HepG2 (cell line): ENCODE measurements at regions not wholly inside any gene's neighbourhood (a gene's known extent, or its start where the extent isn't known, plus 50 kb on each side); places are given as distances from the start of the nearest gene placed in this dataset.

Source experiments
- ATAC-seq: fragments of 200-7000 bp; cut with Tn5 transposase; 3 replicates; pipeline ENCODE4 v1.9.1; 2020; ENCODE audit warnings: mild to moderate bottlenecking, moderate library complexity
- BruUV-seq: library from RNA; stranded (reverse); fragments of 400-500 nt; replicated peaks from 2 replicates; lab custom pipeline; 2021; lab: Mats Ljungman, UMichigan
- CTCF ChIA-PET: fragments of 300-600 bp; formaldehyde crosslinking; extraction: SDS; loops from one replicate; lab custom pipeline; 2021; ENCODE audit warnings: low total read pairs, inconsistent platforms, low intra/inter-chr PET ratio; lab: Yijun Ruan, JAX
- POLR2A ChIA-PET: fragments of 350-600 bp; sonication (Branson Sonifier 250); formaldehyde crosslinking; loops from one replicate; lab custom pipeline; 2020; ENCODE audit warnings: antibody characterized with exemption, inconsistent platforms; lab: Yijun Ruan, JAX
- DNase-seq: peaks from one replicate; pipeline ENCODE4 v3.0.0-alpha.2; 2015; ENCODE audit warnings: low spot score
- FAIRE-seq: peaks from 3 replicates; lab custom pipeline; 2011; peaks lifted over from hg19 to GRCh38; lab: Jason Lieb, UNC
- H2AFZ ChIP-seq: one replicate; pipeline ENCODE4 v1.6.1; 2011; ENCODE audit warnings: low read length, inconsistent platforms
- H3K27ac ChIP-seq: fragments of 300-600 bp; 3 replicates; pipeline ENCODE4 v1.8.0; 2011; ENCODE audit warnings: mixed run types, mild to moderate bottlenecking, mixed read lengths, low read length, inconsistent platforms; ENCODE audit not compliant: insufficient read depth; ENCODE audit errors: extremely low read length
- H3K27me3 ChIP-seq, 2 experiments: fragments of 200-600 bp in 1 of 2; 2 replicates in 1 of 2; 3 replicates in 1 of 2; pipeline versions ENCODE4 v1.6.0 to v1.8.0; 2011; ENCODE audit warnings: low read length in 2 of 2, mild to moderate bottlenecking in 2 of 2, moderate library complexity in 2 of 2, inconsistent platforms in 1 of 2; ENCODE audit not compliant: insufficient read depth in 2 of 2, control insufficient read depth in 1 of 2
- H3K36me3 ChIP-seq, 2 experiments: fragments of 200-600 bp in 1 of 2; replicated peaks in 1 of 2; 2 replicates in 1 of 2; 3 replicates in 1 of 2; pipeline versions ENCODE4 v1.5.1 to v1.8.0; 2011; ENCODE audit warnings: low read length in 2 of 2, inconsistent platforms in 1 of 2; ENCODE audit not compliant: insufficient read depth in 2 of 2, control insufficient read depth in 1 of 2
- H3K4me1 ChIP-seq: 2 replicates; pipeline ENCODE4 v1.5.1; 2012; ENCODE audit warnings: low read length, inconsistent platforms; ENCODE audit not compliant: insufficient read depth
- H3K4me2 ChIP-seq: 2 replicates; pipeline ENCODE4 v1.6.0; 2011; ENCODE audit warnings: low read depth, low read length, inconsistent platforms
- H3K4me3 ChIP-seq, 3 experiments: fragments of 200-600 bp in 1 of 3; sonication (generic), shearing (Covaris generic) in 1 of 3; replicated peaks in 1 of 3; 2 replicates each; pipeline ENCODE4 v1.5.1; 2011 to 2016; ENCODE audit warnings: low read length in 3 of 3, inconsistent platforms in 2 of 3, low read depth in 2 of 3, mild to moderate bottlenecking in 2 of 3, control low read depth in 1 of 3, mixed read lengths in 1 of 3; ENCODE audit not compliant: insufficient read depth in 1 of 3
- H3K79me2 ChIP-seq: one replicate; pipeline ENCODE4 v1.6.1; 2011; ENCODE audit warnings: low read length, inconsistent platforms; ENCODE audit not compliant: insufficient read depth
- H3K9ac ChIP-seq: 2 replicates; pipeline ENCODE4 v1.6.0; 2011; ENCODE audit warnings: mild to moderate bottlenecking, low read depth, low read length, inconsistent platforms; ENCODE audit not compliant: insufficient read depth
- H3K9me3 ChIP-seq: 2 replicates; pipeline ENCODE4 v1.5.1; 2012; ENCODE audit warnings: mild to moderate bottlenecking, low read length
- H4K20me1 ChIP-seq: 2 replicates; pipeline ENCODE4 v1.6.0; 2011; ENCODE audit warnings: inconsistent platforms, mild to moderate bottlenecking, low read length, moderate library complexity; ENCODE audit not compliant: insufficient read depth
- CEBPB ChIP-seq: IDR thresholded peaks from 2 replicates; pipeline ENCODE4 v1.6.1; 2011; ENCODE audit warnings: low read depth, low read length, improper control_type of control experiment, borderline replicate concordance
- MAFK ChIP-seq, 2 experiments: IDR thresholded peaks in 1 of 2; conservative IDR thresholded peaks in 1 of 2; 2 replicates each; pipeline ENCODE4 v1.6.1; 2011; ENCODE audit warnings: improper control_type of control experiment in 2 of 2, low read length in 2 of 2
- RAD51 ChIP-seq: fragments of 450-650 bp; IDR thresholded peaks from 2 replicates; pipeline ENCODE4 v1.6.1; 2016; ENCODE audit warnings: borderline replicate concordance
- TAF1 ChIP-seq: sonication (generic); formaldehyde crosslinking; IDR thresholded peaks from 2 replicates; pipeline ENCODE4 v1.4.0; 2020; ENCODE audit warnings: missing genetic modification reagents
- ZMAT5 ChIP-seq: sonication (generic); formaldehyde crosslinking; IDR thresholded peaks from 2 replicates; pipeline ENCODE4 v1.5.0; 2020; ENCODE audit warnings: mild to moderate bottlenecking, low read depth, missing genetic modification reagents, borderline replicate concordance
- ZNF143 ChIP-seq: sonication (generic); formaldehyde crosslinking; IDR thresholded peaks from 2 replicates; pipeline ENCODE4 v1.4.0; 2020; ENCODE audit warnings: missing genetic modification reagents
- WGBS: methylation state at CpG from one replicate; pipeline ENCODE4 v1.1.6; 2017; ENCODE audit warnings: low lambda C conversion rate; 5-methylcytosine and 5-hydroxymethylcytosine counted together
- in situ Hi-C: cut with HindIII; loops from 2 replicates; pipeline ENCODE4 v1.10.0; 2017; ENCODE audit warnings: low pct_unique_long_range_greater_than_20kb; ENCODE audit not compliant: extremely low pct_ligation_motif_present
- intact Hi-C: fragments of 100-400 bp; cut with micrococcal nuclease; formaldehyde crosslinking; loops from one replicate; pipeline ENCODE4 v1.10.0; 2022; ENCODE audit not compliant: unreplicated experiment
- TF ChIP-seq, protein P1 (sequence below): sonication (generic); formaldehyde crosslinking; IDR thresholded peaks from 2 replicates; pipeline ENCODE4 v1.4.0; 2020; ENCODE audit warnings: missing genetic modification reagents

GRCh38 chr2:191582355-191582754 lies 95.6 kb upstream of the NABP1 start:
- POLR2A ChIA-PET: interaction anchor here (1.0 kb wide), 1 partner anchor 55 kb away, joined by 5 read pairs; no protein-coding TSS in a partner anchor
- in situ Hi-C loops: no loop called here
- FAIRE-seq: no peak

GRCh38 chr2:191591025-191591424 lies 86.9 kb upstream of the NABP1 start:
- 63% methylated on average over 5 of the region's 6 CpGs for WGBS
- ChIA-PET CTCF (no interaction called here), POLR2A (interaction anchor here (1.9 kb wide), 1 partner anchor 87 kb away, joined by 4 read pairs; the partner anchor contains the start of gene NABP1)
- H3K36me3 ChIP-seq: no peaks in the 10 kb centered on the region
- H3K27ac ChIP-seq: no peak overlapping the region
- no peak for TF ChIP-seq MAFK (conservative IDR thresholded peaks at IDR 0.05 in 1 of 2, IDR thresholded peaks at IDR 0.05 in 1 of 2; ENCODE audit: low read length in 2 of 2)
- TF ChIP-seq, protein P1, sequence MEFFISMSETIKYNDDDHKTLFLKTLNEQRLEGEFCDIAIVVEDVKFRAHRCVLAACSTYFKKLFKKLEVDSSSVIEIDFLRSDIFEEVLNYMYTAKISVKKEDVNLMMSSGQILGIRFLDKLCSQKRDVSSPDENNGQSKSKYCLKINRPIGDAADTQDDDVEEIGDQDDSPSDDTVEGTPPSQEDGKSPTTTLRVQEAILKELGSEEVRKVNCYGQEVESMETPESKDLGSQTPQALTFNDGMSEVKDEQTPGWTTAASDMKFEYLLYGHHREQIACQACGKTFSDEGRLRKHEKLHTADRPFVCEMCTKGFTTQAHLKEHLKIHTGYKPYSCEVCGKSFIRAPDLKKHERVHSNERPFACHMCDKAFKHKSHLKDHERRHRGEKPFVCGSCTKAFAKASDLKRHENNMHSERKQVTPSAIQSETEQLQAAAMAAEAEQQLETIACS (CRISPR knock-in tag): no peak
- H3K9ac ChIP-seq: no peak overlapping the region
- BruUV-seq: no TSS peak
- no peak overlapping the region for H3K4me3 ChIP-seq
- DNase-seq (no peak), ATAC-seq (no peak), FAIRE-seq (no peak)
- H3K4me1 ChIP-seq: no peaks in the 10 kb centered on the region
- no peak overlapping the region for H2AFZ ChIP-seq
- in situ Hi-C loops (no loop called here), intact Hi-C loops (no loop called here)
- no peaks in the 10 kb centered on the region for H4K20me1 ChIP-seq
- H3K27me3 ChIP-seq: no peaks in the 10 kb centered on the region
- H3K79me2 ChIP-seq: no peaks in the 10 kb centered on the region
- no peaks in the 10 kb centered on the region; the same call in 1 of the 2 replicates for H3K9me3 ChIP-seq
- no peak overlapping the region for H3K4me2 ChIP-seq

More at GRCh38 chr2:191582355-191582754, 95.6 kb upstream of the NABP1 start:
- ATAC-seq: peak; percentile 31; the same call in 2 of the 3 replicates
- DNase-seq: peak; percentile 44
- TF ChIP-seq ZMAT5 (no peak), ZNF143 (CRISPR knock-in tag) (no peak), RAD51 (no peak), CEBPB (peak; percentile 41; the same call in 1 of the 2 replicates), TAF1 (CRISPR knock-in tag) (no peak)
- H3K4me1 ChIP-seq: no peaks in the 10 kb centered on the region
- H3K79me2 ChIP-seq: no peaks in the 10 kb centered on the region
- H4K20me1 ChIP-seq: no peaks in the 10 kb centered on the region
- no peak overlapping the region for H2AFZ ChIP-seq
- H3K4me3 ChIP-seq: no peak overlapping the region
- H3K27ac ChIP-seq: no peak overlapping the region
- H3K9ac ChIP-seq: no peak overlapping the region
- H3K27me3 ChIP-seq: no peaks in the 10 kb centered on the region
- no TSS peak for BruUV-seq
- intact Hi-C loops: no loop called here
- CTCF ChIA-PET: no interaction called here
- no peaks in the 10 kb centered on the region for H3K9me3 ChIP-seq
- no peak overlapping the region for H3K4me2 ChIP-seq
- H3K36me3 ChIP-seq: no peaks in the 10 kb centered on the region
